Islet of Langerhans (tissue), 1 donor: ENCODE measurements at regions not wholly inside any gene's neighbourhood (a gene's known extent, or its start where the extent isn't known, plus 50 kb on each side); places are given as distances from the start of the nearest gene placed in this dataset.
"Not testable (repeated sequence)": the region's sequence is repeated elsewhere in the genome, so short reads cannot be mapped to it uniquely, and the experiment has no call there.

Experiments used
- FAIRE-seq: peaks from one replicate; lab custom pipeline; 2011; peaks lifted over from hg19 to GRCh38; lab: Jason Lieb, UNC

GRCh38 chr7:68406480-68406879, 1191.8 kb upstream of the AUTS2 start:
- no peak for FAIRE-seq

GRCh38 chr7:68407460-68407859, 1190.8 kb upstream of the AUTS2 start:
- no peak for FAIRE-seq

GRCh38 chr7:68408873-68409272, 1189.4 kb upstream of the AUTS2 start:
- FAIRE-seq = no peak

GRCh38 chr7:68409851-68410250, 1188.4 kb upstream of the AUTS2 start:
- FAIRE-seq = no peak

GRCh38 chr7:68410693-68411092, 1187.6 kb upstream of the AUTS2 start:
- FAIRE-seq = not testable (repeated sequence)

- no peak for FAIRE-seq
Observed at GRCh38 chr7:68411742-68412141, 1186.5 kb upstream of the AUTS2 start.

GRCh38 chr7:68414631-68415425, 1183.4 kb upstream of the AUTS2 start:
- no peak for FAIRE-seq

- no peak for FAIRE-seq
Observed at GRCh38 chr7:68417002-68417401, 1181.3 kb upstream of the AUTS2 start.

- FAIRE-seq = no peak
Observed at GRCh38 chr7:68417659-68418058, 1180.6 kb upstream of the AUTS2 start.

- no peak for FAIRE-seq
Observed at GRCh38 chr7:68420342-68421192, 1177.7 kb upstream of the AUTS2 start.

- no peak for FAIRE-seq
Observed at GRCh38 chr7:68421712-68422111, 1176.6 kb upstream of the AUTS2 start.

- FAIRE-seq = no peak
Observed at GRCh38 chr7:68422281-68422680, 1176.0 kb upstream of the AUTS2 start.

GRCh38 chr7:68423356-68423755, 1174.9 kb upstream of the AUTS2 start:
- FAIRE-seq = no peak

GRCh38 chr7:68424658-68425297, 1173.5 kb upstream of the AUTS2 start:
- FAIRE-seq = no peak

- FAIRE-seq = no peak
Observed at GRCh38 chr7:68425377-68425776, 1172.9 kb upstream of the AUTS2 start.

GRCh38 chr7:68429411-68430117, 1168.7 kb upstream of the AUTS2 start:
- FAIRE-seq = no peak

- FAIRE-seq = no peak
Observed at GRCh38 chr7:68432585-68432984, 1165.7 kb upstream of the AUTS2 start.

GRCh38 chr7:68433462-68434070, 1164.7 kb upstream of the AUTS2 start:
- no peak for FAIRE-seq

GRCh38 chr7:68434857-68435256, 1163.4 kb upstream of the AUTS2 start:
- no peak for FAIRE-seq

GRCh38 chr7:68438016-68438415, 1160.3 kb upstream of the AUTS2 start:
- FAIRE-seq = no peak

- FAIRE-seq = no peak
Observed at GRCh38 chr7:68438811-68439210, 1159.5 kb upstream of the AUTS2 start.

GRCh38 chr7:68439897-68440296, 1158.4 kb upstream of the AUTS2 start:
- FAIRE-seq = no peak
